Esophagus (tissue), 2 donors: ENCODE measurements at regions not wholly inside any gene's neighbourhood (a gene's known extent, or its start where the extent isn't known, plus 50 kb on each side); places are given as distances from the start of the nearest gene placed in this dataset.

Source experiments
- H3K27ac ChIP-seq, 2 donors: one replicate each; pipeline ENCODE4 v1.5.1; 2013; ENCODE audit warnings: low read depth in 2 of 2, mild to moderate bottlenecking in 2 of 2, inconsistent platforms in 1 of 2, low read length in 1 of 2, moderate library complexity in 1 of 2
- H3K27me3 ChIP-seq, 2 donors: one replicate each; pipeline ENCODE4 v1.6.1; 2013; ENCODE audit warnings: low read length in 2 of 2, control low read depth in 1 of 2, mild to moderate bottlenecking in 1 of 2; ENCODE audit not compliant: insufficient read depth in 2 of 2, control insufficient read depth in 1 of 2
- H3K36me3 ChIP-seq, 2 donors: one replicate each; pipeline ENCODE4 v1.6.1; 2013; ENCODE audit warnings: low read length in 1 of 2; ENCODE audit not compliant: control insufficient read depth in 2 of 2, insufficient read depth in 2 of 2
- H3K4me1 ChIP-seq, 2 donors: one replicate each; pipeline ENCODE4 v1.6.1; 2013; ENCODE audit warnings: low read length in 1 of 2; ENCODE audit not compliant: control insufficient read depth in 2 of 2, insufficient read depth in 2 of 2
- H3K4me3 ChIP-seq, 2 donors: one replicate each; pipeline ENCODE4 v1.5.1; 2013; ENCODE audit warnings: low read length in 2 of 2, mild to moderate bottlenecking in 2 of 2, low read depth in 1 of 2, moderate library complexity in 1 of 2
- H3K9me3 ChIP-seq, 2 donors: one replicate each; pipeline ENCODE4 v1.6.1; 2013; ENCODE audit warnings: mild to moderate bottlenecking in 2 of 2, low read depth in 1 of 2, low read length in 1 of 2, moderate library complexity in 1 of 2; ENCODE audit not compliant: control insufficient read depth in 2 of 2, insufficient read depth in 1 of 2
- WGBS, 2 donors: extraction: QIAGEN DNeasy Blood & Tissue Kit; methylation state at CpG; one replicate each; pipeline ENCODE4 v1.1.7; 2013; 5-methylcytosine and 5-hydroxymethylcytosine counted together
- donor health status: healthy with polysubstance abuse.
- donor health status: Bipolar disorder and iron deficiency.

GRCh38 chr13:80452279-80452678 is 111.4 kb upstream of the SPRY2 start:
- H3K36me3 ChIP-seq = no peaks in the 10 kb centered on the region
- peaks cover 0 to 3% of the 10 kb centered on the region in 2 donors for H3K9me3 ChIP-seq
- no peak overlapping the region for H3K27ac ChIP-seq
- no peaks in the 10 kb centered on the region for H3K4me1 ChIP-seq
- no peak overlapping the region for H3K4me3 ChIP-seq
- WGBS, 2 donors = 88 to 95% methylated on average over 1 of the region's 1 CpG
- H3K27me3 ChIP-seq = no peaks in the 10 kb centered on the region

DNA sequence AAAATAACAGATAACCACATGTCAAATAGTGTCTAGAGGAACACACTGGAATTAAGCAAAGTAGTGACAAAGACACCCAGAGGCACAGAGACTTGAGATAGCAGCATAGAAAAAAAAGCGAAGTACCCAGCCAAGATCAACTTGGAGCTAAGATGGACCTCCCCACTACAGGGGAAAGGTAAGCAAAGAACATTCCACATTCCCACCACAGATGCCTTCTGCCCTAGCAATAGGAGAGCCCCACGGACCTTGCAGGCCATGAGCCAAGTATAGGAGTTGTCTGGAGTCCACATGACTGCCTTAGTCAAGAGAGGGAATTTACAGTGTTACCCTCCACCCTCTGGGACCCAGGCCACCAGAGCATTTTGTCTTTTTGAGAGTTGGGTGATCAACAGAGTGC is 110.7 kb upstream of the SPRY2 start:
- Histone ChIP-seq H3K4me1 (no peaks in the 10 kb centered on the region), H3K4me3 (no peak overlapping the region), H3K27ac (no peak overlapping the region), H3K27me3 (no peaks in the 10 kb centered on the region), H3K9me3 (peaks cover 0 to 3% of the 10 kb centered on the region in 2 donors), H3K36me3 (no peaks in the 10 kb centered on the region)
- WGBS, 2 donors = 86 to 88% methylated on average over 2 of the region's 2 CpGs

DNA sequence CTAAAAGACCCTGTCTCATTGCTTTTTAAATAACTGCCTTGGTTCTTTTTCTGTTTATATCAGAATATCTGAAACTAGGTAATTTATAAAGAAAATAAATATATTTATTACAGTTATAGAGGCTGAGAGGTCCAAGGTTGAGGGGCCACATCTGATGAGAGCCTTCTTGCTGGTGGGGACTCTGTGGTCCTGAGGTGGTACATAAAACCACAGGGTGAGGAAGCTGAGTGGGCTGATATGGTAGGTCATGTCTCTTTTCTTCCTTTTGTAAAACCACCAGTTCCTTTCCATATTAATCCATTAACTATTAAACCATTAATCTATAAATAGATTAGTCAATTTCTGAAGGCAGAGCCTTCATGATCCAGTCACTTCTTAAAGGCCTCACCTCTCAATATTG is 109.5 kb upstream of the SPRY2 start:
- H3K4me3 ChIP-seq = no peak overlapping the region
- H3K36me3 ChIP-seq = no peaks in the 10 kb centered on the region
- H3K9me3 ChIP-seq = peaks cover 0 to 3% of the 10 kb centered on the region in 2 donors
- no peaks in the 10 kb centered on the region for H3K27me3 ChIP-seq
- no peak overlapping the region for H3K27ac ChIP-seq
- no peaks in the 10 kb centered on the region for H3K4me1 ChIP-seq

DNA sequence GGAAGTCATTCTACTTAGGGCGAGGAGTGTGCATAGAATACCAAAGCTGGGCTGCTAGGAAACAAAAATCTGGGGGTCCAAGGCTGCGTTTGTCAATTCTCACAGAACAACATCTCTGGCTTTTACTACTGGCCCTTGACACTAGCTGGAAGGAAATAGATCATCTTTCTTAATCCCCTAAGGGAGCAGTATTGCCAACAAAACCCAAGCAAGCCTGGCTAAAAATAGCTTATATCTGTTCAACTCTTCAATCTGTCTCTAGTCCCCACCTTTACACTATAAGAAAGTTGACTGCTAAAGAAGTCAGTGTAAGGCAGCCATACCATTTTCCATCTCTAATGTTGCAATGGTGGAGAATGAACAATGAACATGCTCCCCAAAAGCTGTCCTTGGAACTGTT is 107.8 kb upstream of the SPRY2 start:
- H3K27me3 ChIP-seq = no peaks in the 10 kb centered on the region
- peaks cover 0 to 3% of the 10 kb centered on the region in 2 donors for H3K9me3 ChIP-seq
- WGBS, 2 donors = 82 to 88% methylated on average over 2 of the region's 2 CpGs
- H3K27ac ChIP-seq = no peak overlapping the region
- no peaks in the 10 kb centered on the region for H3K4me1 ChIP-seq
- no peak overlapping the region for H3K4me3 ChIP-seq
- no peaks in the 10 kb centered on the region for H3K36me3 ChIP-seq

GRCh38 chr13:80447747-80448146 is 106.8 kb upstream of the SPRY2 start:
- 47 to 63% methylated on average over 2 of the region's 2 CpGs for WGBS, 2 donors
- peaks cover 0 to 3% of the 10 kb centered on the region in 2 donors for H3K9me3 ChIP-seq
- H3K27me3 ChIP-seq = no peaks in the 10 kb centered on the region
- H3K27ac ChIP-seq = no peak overlapping the region
- H3K36me3 ChIP-seq = no peaks in the 10 kb centered on the region
- no peak overlapping the region for H3K4me3 ChIP-seq
- no peaks in the 10 kb centered on the region for H3K4me1 ChIP-seq

- WGBS, 2 donors = 65 to 75% methylated on average over 4 of the region's 4 CpGs
- Histone ChIP-seq H3K9me3 (no peaks in the 10 kb centered on the region), H3K4me1 (no peaks in the 10 kb centered on the region), H3K27me3 (no peaks in the 10 kb centered on the region), H3K27ac (no peak overlapping the region), H3K36me3 (no peaks in the 10 kb centered on the region), H3K4me3 (no peak overlapping the region)
Observed at GRCh38 chr13:80444240-80445015, 103.5 kb upstream of the SPRY2 start.

- Histone ChIP-seq H3K4me3 (no peak overlapping the region), H3K27me3 (no peaks in the 10 kb centered on the region), H3K9me3 (no peaks in the 10 kb centered on the region), H3K27ac (no peak overlapping the region), H3K36me3 (no peaks in the 10 kb centered on the region), H3K4me1 (no peaks in the 10 kb centered on the region)
Observed at GRCh38 chr13:80442609-80443008, 101.7 kb upstream of the SPRY2 start.

GRCh38 chr13:80441968-80442367 is 101.0 kb upstream of the SPRY2 start:
- Histone ChIP-seq H3K4me1 (no peaks in the 10 kb centered on the region), H3K27me3 (no peaks in the 10 kb centered on the region), H3K9me3 (no peaks in the 10 kb centered on the region), H3K4me3 (no peak overlapping the region), H3K36me3 (no peaks in the 10 kb centered on the region), H3K27ac (no peak overlapping the region)

- Histone ChIP-seq H3K4me3 (no peak overlapping the region), H3K27ac (no peak overlapping the region), H3K27me3 (no peaks in the 10 kb centered on the region), H3K9me3 (no peaks in the 10 kb centered on the region), H3K4me1 (no peaks in the 10 kb centered on the region), H3K36me3 (no peaks in the 10 kb centered on the region)
- WGBS, 2 donors = 92 to 97% methylated on average over 3 of the region's 3 CpGs
Observed at GRCh38 chr13:80438521-80438920, 97.6 kb upstream of the SPRY2 start.

DNA sequence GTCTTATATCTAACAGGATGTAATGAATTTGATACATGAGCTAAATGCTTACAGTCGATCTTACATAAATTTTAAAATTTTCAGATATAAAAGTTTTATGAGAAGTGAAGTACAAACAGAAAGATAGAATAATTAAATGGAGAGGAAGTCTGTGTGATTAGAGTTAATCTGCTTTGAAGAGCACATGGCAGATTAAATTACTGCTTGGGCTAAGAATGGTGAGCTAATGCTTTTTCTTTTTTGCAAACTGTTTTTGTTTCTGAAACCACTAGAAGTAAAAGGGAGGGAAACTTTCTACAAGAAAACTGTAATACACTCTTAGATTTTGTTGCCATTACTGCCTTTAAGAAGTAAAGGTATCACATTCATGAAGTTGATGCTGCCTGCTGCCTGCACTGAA is 96.3 kb upstream of the SPRY2 start:
- no peaks in the 10 kb centered on the region for H3K36me3 ChIP-seq
- H3K4me1 ChIP-seq = no peaks in the 10 kb centered on the region
- no peaks in the 10 kb centered on the region for H3K9me3 ChIP-seq
- WGBS, 2 donors = 75 to 80% methylated on average over 1 of the region's 1 CpG
- no peaks in the 10 kb centered on the region for H3K27me3 ChIP-seq
- no peak overlapping the region for H3K4me3 ChIP-seq
- no peak overlapping the region for H3K27ac ChIP-seq
